Adrenal gland (tissue), 9 donors: ENCODE measurements at regions not wholly inside any gene's neighbourhood (a gene's known extent, or its start where the extent isn't known, plus 50 kb on each side); places are given as distances from the start of the nearest gene placed in this dataset.

Source experiments
- DNase-seq, 7 donors: peaks; one replicate each; pipeline ENCODE4 v3.0.0-alpha.2; 2019 to 2020
- H3K27ac ChIP-seq, 5 donors: fragments of 200-600 bp; sonication (generic) in 4 of 5; 1 replicate in 3 of 5; 2 replicates in 2 of 5; pipeline versions ENCODE4 v1.5.1 to v1.8.0; 2016 to 2020; ENCODE audit warnings: mild to moderate bottlenecking in 1 of 5
- H3K27me3 ChIP-seq: fragments of 200-600 bp; 2 replicates; pipeline ENCODE4 v1.8.0; 2021
- H3K36me3 ChIP-seq, 2 donors: fragments of 200-600 bp; replicated peaks in 1 of 2; 1 replicate in 1 of 2; 2 replicates in 1 of 2; pipeline versions ENCODE4 v1.5.1 to v1.8.0; 2018 to 2022
- H3K4me1 ChIP-seq, 2 donors: fragments of 200-600 bp; replicated peaks in 1 of 2; 1 replicate in 1 of 2; 2 replicates in 1 of 2; pipeline versions ENCODE4 v1.5.1 to v1.8.0; 2018 to 2021
- H3K4me3 ChIP-seq, 4 donors: fragments of 200-600 bp; sonication (generic) in 3 of 4; one replicate each; pipeline ENCODE4 v1.5.1; 2016 to 2018
- H3K9me3 ChIP-seq, 3 donors: fragments of 200-600 bp; sonication (generic) in 1 of 3; replicated peaks in 1 of 3; 1 replicate in 2 of 3; 2 replicates in 1 of 3; pipeline versions ENCODE4 v1.5.1 to v1.8.0; 2016 to 2021
- CTCF ChIP-seq, 6 experiments: fragments of 450-650 bp in 4 of 6; fragments of 200-600 bp in 2 of 6; sonication (generic) in 1 of 6; IDR thresholded peaks; 1 replicate in 5 of 6; 2 replicates in 1 of 6; pipeline versions ENCODE4 v1.5.1 to v1.8.0; 2016 to 2021; ENCODE audit warnings: antibody characterized with exemption in 6 of 6, mild to moderate bottlenecking in 2 of 6, moderate library complexity in 1 of 6
- POLR2A ChIP-seq, 2 donors: fragments of 450-650 bp; IDR thresholded peaks; one replicate each; pipeline ENCODE4 v1.6.1; 2017; ENCODE audit warnings: antibody characterized with exemption in 2 of 2, mild to moderate bottlenecking in 2 of 2, moderate library complexity in 1 of 2
- WGBS, 4 donors: extraction: QIAGEN DNeasy Blood & Tissue Kit in 2 of 4; methylation state at CpG; one replicate each; pipeline versions ENCODE4 v1.1.5 to v1.1.7; 2013 to 2017; 5-methylcytosine and 5-hydroxymethylcytosine counted together
- intact Hi-C, 2 donors: fragments of 100-400 bp; cut with DNase I; formaldehyde crosslinking; loops; one replicate each; pipeline versions ENCODE4 v1.14.1 to v1.15.0; 2022 to 2023
- donor health status: healthy with polysubstance abuse.
- donor health status: Bipolar disorder and iron deficiency.
- donor health status: DM: yes; HTN: yes; CAD: no.
- donor health status: DM: no; HTN: no; CAD: no.
- donor health status: DM: no; HTN: no; CAD: no.

GRCh38 chr20:52859156-52859876, 112.8 kb upstream of the TSHZ2 start:
- Histone ChIP-seq H3K9me3 (no peaks in the 10 kb centered on the region), H3K27me3 (no peaks in the 10 kb centered on the region), H3K4me3 (no peak overlapping the region), H3K36me3 (no peaks in the 10 kb centered on the region), H3K27ac (peak overlapping the region in 2 of 5 donors; percentile 47 to 74), H3K4me1 (peaks cover 6 to 12% of the 10 kb centered on the region in 2 donors)
- peak in 6 of 7 donors; percentile 26 to 71 (median 56) for DNase-seq
- TF ChIP-seq CTCF (IDR thresholded peaks at IDR 0.05), result no peak
- TF ChIP-seq POLR2A (IDR thresholded peaks at IDR 0.05), result no peak
- WGBS, 4 donors, result 48 to 60% (median 55%) methylated on average over 8 of the region's 8 CpGs
- intact Hi-C loops, result no loop called here

GRCh38 chr20:52852714-52853113, 119.4 kb upstream of the TSHZ2 start:
- intact Hi-C loops, result no loop called here
- H3K4me3 ChIP-seq, result no peak overlapping the region
- no peaks in the 10 kb centered on the region for H3K9me3 ChIP-seq
- H3K4me1 ChIP-seq, result peaks cover 8 to 17% of the 10 kb centered on the region in 2 donors
- DNase-seq, result peak in 6 of 7 donors; percentile 12 to 55 (median 34)
- 34 to 47% (median 44%) methylated on average over 3 of the region's 3 CpGs for WGBS, 4 donors
- H3K27me3 ChIP-seq, result no peaks in the 10 kb centered on the region
- H3K36me3 ChIP-seq, result no peaks in the 10 kb centered on the region
- TF ChIP-seq CTCF (IDR thresholded peaks at IDR 0.05) (no peak), POLR2A (IDR thresholded peaks at IDR 0.05) (no peak)
- no peak overlapping the region for H3K27ac ChIP-seq

- intact Hi-C loops, result no loop called here
- TF ChIP-seq POLR2A (IDR thresholded peaks at IDR 0.05) (no peak), CTCF (IDR thresholded peaks at IDR 0.05) (no peak)
- 79 to 92% (median 90%) methylated on average over 2 of the region's 2 CpGs for WGBS, 4 donors
- Histone ChIP-seq H3K9me3 (no peaks in the 10 kb centered on the region), H3K4me1 (peaks cover 6 to 9% of the 10 kb centered on the region in 2 donors), H3K4me3 (no peak overlapping the region), H3K36me3 (no peaks in the 10 kb centered on the region), H3K27me3 (no peaks in the 10 kb centered on the region), H3K27ac (no peak overlapping the region)
- no peak for DNase-seq
These were observed 124.3 kb upstream of the TSHZ2 start for GRCh38 chr20:52847731-52848359.

GRCh38 chr20:52847029-52847660, 125.0 kb upstream of the TSHZ2 start:
- Histone ChIP-seq H3K9me3 (no peaks in the 10 kb centered on the region), H3K27me3 (no peaks in the 10 kb centered on the region), H3K4me3 (no peak overlapping the region), H3K27ac (no peak overlapping the region), H3K4me1 (peaks cover 0 to 2% of the 10 kb centered on the region in 2 donors), H3K36me3 (no peaks in the 10 kb centered on the region)
- WGBS, 4 donors, result 73 to 83% (median 75%) methylated on average over 4 of the region's 4 CpGs
- TF ChIP-seq POLR2A (IDR thresholded peaks at IDR 0.05) (no peak), CTCF (IDR thresholded peaks at IDR 0.05) (no peak)
- intact Hi-C loops, result no loop called here
- no peak for DNase-seq
